Upper lobe of left lung (tissue), 6 donors: ENCODE measurements at regions not wholly inside any gene's neighbourhood (a gene's known extent, or its start where the extent isn't known, plus 50 kb on each side); places are given as distances from the start of the nearest gene placed in this dataset.

ENCODE experiments used
- ATAC-seq, 2 donors: fragments of 200-7000 bp; cut with Tn5 transposase; one replicate each; pipeline ENCODE4 v1.9.1; 2022; ENCODE audit warnings: mild to moderate bottlenecking in 2 of 2, moderate library complexity in 2 of 2; ENCODE audit not compliant: low FRiP score in 2 of 2
- DNase-seq, 2 donors: peaks; one replicate each; pipeline ENCODE4 v3.0.0-alpha.2; 2019 to 2020
- H3K27ac ChIP-seq, 4 donors: fragments of 200-600 bp; sonication (generic); one replicate each; pipeline ENCODE4 v1.5.1; 2016 to 2019
- H3K27me3 ChIP-seq, 4 donors: fragments of 200-600 bp; sonication (generic); one replicate each; pipeline ENCODE4 v1.5.1; 2017 to 2019
- H3K36me3 ChIP-seq, 4 donors: fragments of 200-600 bp; sonication (generic); one replicate each; pipeline ENCODE4 v1.5.1; 2016 to 2019
- H3K4me1 ChIP-seq, 4 donors: fragments of 200-600 bp; sonication (generic); one replicate each; pipeline ENCODE4 v1.5.1; 2018 to 2019
- H3K4me3 ChIP-seq, 4 donors: fragments of 200-600 bp; sonication (generic); one replicate each; pipeline ENCODE4 v1.5.1; 2017 to 2019; ENCODE audit warnings: mild to moderate bottlenecking in 2 of 4, moderate library complexity in 1 of 4
- H3K9me3 ChIP-seq, 4 donors: fragments of 200-600 bp; sonication (generic); one replicate each; pipeline ENCODE4 v1.5.1; 2018 to 2019
- EP300 ChIP-seq, 4 donors: sonication (generic); formaldehyde crosslinking; IDR thresholded peaks; one replicate each; pipeline ENCODE4 v1.5.1; 2017; ENCODE audit warnings: antibody characterized with exemption in 4 of 4, control low read depth in 2 of 4
- POLR2A ChIP-seq, 4 donors: fragments of 450-650 bp; IDR thresholded peaks; one replicate each; pipeline ENCODE4 v1.5.1; 2016 to 2017; ENCODE audit warnings: antibody characterized with exemption in 4 of 4, mild to moderate bottlenecking in 2 of 4
- POLR2AphosphoS5 ChIP-seq, 2 donors: sonication (generic); formaldehyde crosslinking; IDR thresholded peaks; one replicate each; pipeline ENCODE4 v1.5.1; 2017; ENCODE audit warnings: antibody characterized with exemption in 2 of 2
- WGBS, 2 donors: methylation state at CpG; one replicate each; pipeline ENCODE4 v1.1.5; 2017 to 2018; 5-methylcytosine and 5-hydroxymethylcytosine counted together
- TF ChIP-seq, protein P1 (sequence below), 6 experiments: fragments of 450-650 bp in 4 of 6; fragments of 200-600 bp in 2 of 6; sonication (generic) in 2 of 6; IDR thresholded peaks; one replicate each; pipeline ENCODE4 v1.5.1; 2016 to 2019; ENCODE audit warnings: antibody characterized with exemption in 6 of 6
- donor health status: DM: no; HTN: no; CAD: no; lungs with moderate emphysema.
- donor health status: DM: no; HTN: yes; CAD: no; lungs with severe emphysema.

DNA sequence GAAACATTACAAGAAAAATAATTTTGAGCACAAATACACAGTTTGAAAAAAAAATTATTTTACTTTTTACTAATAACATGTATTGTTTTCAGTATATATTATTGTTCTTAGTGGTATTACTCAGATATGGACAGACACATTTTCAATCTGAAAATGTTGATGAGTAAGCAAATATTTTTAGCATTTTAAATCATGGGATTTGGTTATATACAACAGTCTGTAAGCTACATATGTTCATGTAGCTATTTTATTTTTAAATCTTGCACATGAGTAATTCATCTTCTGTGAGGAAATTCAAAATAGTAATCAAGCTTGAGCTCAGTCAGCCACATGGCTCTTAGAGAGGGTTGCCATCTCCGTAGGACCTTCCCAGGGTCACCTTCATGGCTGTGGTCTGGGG is 471.9 kb downstream of the QKI start:
- 90 to 100% methylated on average over 1 of the region's 1 CpG for WGBS, 2 donors
- Histone ChIP-seq H3K27ac (no peak overlapping the region), H3K9me3 (no peaks in the 10 kb centered on the region), H3K36me3 (no peaks in the 10 kb centered on the region), H3K4me3 (no peak overlapping the region), H3K4me1 (no peaks in the 10 kb centered on the region), H3K27me3 (no peaks in the 10 kb centered on the region)
- TF ChIP-seq EP300 (IDR thresholded peaks at IDR 0.05) (no peak), POLR2A (IDR thresholded peaks at IDR 0.05) (no peak), POLR2AphosphoS5 (IDR thresholded peaks at IDR 0.05) (no peak)
- TF ChIP-seq, protein P1, sequence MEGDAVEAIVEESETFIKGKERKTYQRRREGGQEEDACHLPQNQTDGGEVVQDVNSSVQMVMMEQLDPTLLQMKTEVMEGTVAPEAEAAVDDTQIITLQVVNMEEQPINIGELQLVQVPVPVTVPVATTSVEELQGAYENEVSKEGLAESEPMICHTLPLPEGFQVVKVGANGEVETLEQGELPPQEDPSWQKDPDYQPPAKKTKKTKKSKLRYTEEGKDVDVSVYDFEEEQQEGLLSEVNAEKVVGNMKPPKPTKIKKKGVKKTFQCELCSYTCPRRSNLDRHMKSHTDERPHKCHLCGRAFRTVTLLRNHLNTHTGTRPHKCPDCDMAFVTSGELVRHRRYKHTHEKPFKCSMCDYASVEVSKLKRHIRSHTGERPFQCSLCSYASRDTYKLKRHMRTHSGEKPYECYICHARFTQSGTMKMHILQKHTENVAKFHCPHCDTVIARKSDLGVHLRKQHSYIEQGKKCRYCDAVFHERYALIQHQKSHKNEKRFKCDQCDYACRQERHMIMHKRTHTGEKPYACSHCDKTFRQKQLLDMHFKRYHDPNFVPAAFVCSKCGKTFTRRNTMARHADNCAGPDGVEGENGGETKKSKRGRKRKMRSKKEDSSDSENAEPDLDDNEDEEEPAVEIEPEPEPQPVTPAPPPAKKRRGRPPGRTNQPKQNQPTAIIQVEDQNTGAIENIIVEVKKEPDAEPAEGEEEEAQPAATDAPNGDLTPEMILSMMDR (IDR thresholded peaks at IDR 0.05): no peak
- DNase-seq (no peak), ATAC-seq (no peak)

GRCh38 chr6:163883984-163884383 is 469.5 kb downstream of the QKI start:
- no peaks in the 10 kb centered on the region for H3K4me1 ChIP-seq
- WGBS, 2 donors: 64 to 77% methylated on average over 3 of the region's 3 CpGs
- DNase-seq: no peak
- peak in 1 of 2 donors; percentile 53 for ATAC-seq
- no peaks in the 10 kb centered on the region for H3K9me3 ChIP-seq
- TF ChIP-seq POLR2AphosphoS5 (IDR thresholded peaks at IDR 0.05): no peak
- TF ChIP-seq EP300 (IDR thresholded peaks at IDR 0.05): no peak
- TF ChIP-seq, protein P1 (IDR thresholded peaks at IDR 0.05): no peak
- TF ChIP-seq POLR2A (IDR thresholded peaks at IDR 0.05): no peak
- no peak overlapping the region for H3K27ac ChIP-seq
- H3K4me3 ChIP-seq: no peak overlapping the region
- H3K27me3 ChIP-seq: no peaks in the 10 kb centered on the region
- no peaks in the 10 kb centered on the region for H3K36me3 ChIP-seq

DNA sequence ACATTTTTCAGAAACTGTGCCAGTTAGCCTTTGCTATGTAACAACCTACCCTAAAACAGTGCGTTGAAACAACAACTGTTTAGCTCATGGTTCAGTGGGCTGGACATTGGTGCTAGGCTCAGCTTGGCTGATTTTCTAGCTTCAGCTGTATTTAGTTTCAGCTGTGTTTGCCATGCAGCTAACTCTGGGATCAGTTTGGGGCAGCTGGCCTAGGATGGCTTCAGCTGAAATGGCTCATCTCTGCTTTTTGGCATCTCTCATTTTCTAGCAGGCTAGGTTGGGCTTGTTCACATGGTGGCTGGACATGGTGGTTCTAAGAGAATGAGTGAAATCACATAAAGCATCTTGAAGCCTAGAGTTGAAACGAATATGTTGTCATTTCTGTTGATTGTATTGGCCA is 464.2 kb downstream of the QKI start:
- Histone ChIP-seq H3K9me3 (no peaks in the 10 kb centered on the region), H3K27ac (no peak overlapping the region), H3K4me1 (no peaks in the 10 kb centered on the region), H3K4me3 (no peak overlapping the region), H3K27me3 (no peaks in the 10 kb centered on the region), H3K36me3 (no peaks in the 10 kb centered on the region)
- WGBS, 2 donors: 83% methylated on average over 2 of the region's 2 CpGs
- no peak for DNase-seq
- TF ChIP-seq, protein P1 (IDR thresholded peaks at IDR 0.05): no peak
- no peak for TF ChIP-seq EP300 (IDR thresholded peaks at IDR 0.05)
- TF ChIP-seq POLR2AphosphoS5 (IDR thresholded peaks at IDR 0.05): no peak
- no peak for ATAC-seq

GRCh38 chr6:163877877-163878639 is 463.5 kb downstream of the QKI start:
- H3K36me3 ChIP-seq: no peaks in the 10 kb centered on the region
- H3K4me1 ChIP-seq: no peaks in the 10 kb centered on the region
- no peak overlapping the region for H3K27ac ChIP-seq
- no peaks in the 10 kb centered on the region for H3K27me3 ChIP-seq
- no peak for TF ChIP-seq POLR2AphosphoS5 (IDR thresholded peaks at IDR 0.05)
- TF ChIP-seq, protein P1 (IDR thresholded peaks at IDR 0.05): no peak
- no peak overlapping the region for H3K4me3 ChIP-seq
- no peaks in the 10 kb centered on the region for H3K9me3 ChIP-seq
- DNase-seq: no peak
- no peak for ATAC-seq
- 91 to 95% methylated on average over 15 of the region's 15 CpGs for WGBS, 2 donors

DNA sequence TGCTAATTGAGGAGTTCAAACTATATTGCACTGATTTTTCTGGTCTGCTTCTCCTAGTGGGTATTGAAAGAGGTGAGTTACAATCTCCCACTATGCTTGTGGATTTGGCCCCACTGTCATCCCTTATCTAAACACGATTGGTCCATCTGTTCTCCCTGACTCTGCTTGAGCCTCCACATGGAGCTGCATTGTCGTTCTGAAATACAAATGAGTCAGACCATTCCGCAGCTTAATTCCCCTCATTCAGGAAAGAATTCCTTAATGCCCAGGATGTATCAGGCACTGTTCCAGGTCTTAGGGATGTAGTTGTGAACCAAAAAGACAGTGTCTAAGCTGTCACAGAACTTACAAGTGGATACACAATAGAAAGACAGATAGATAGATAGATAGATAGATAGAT is 461.9 kb downstream of the QKI start:
- whole genome bisulfite sequencing, 2 donors: 82 to 84% methylated on average over 3 of the region's 3 CpGs
- DNase-seq: no peak

More for the DNA sequence above, 461.9 kb downstream of the QKI start:
- no peak for TF ChIP-seq EP300 (IDR thresholded peaks at IDR 0.05)
- TF ChIP-seq POLR2AphosphoS5 (IDR thresholded peaks at IDR 0.05): no peak
- TF ChIP-seq, protein P1 (IDR thresholded peaks at IDR 0.05): no peak
- no peak for TF ChIP-seq POLR2A (IDR thresholded peaks at IDR 0.05)
- Histone ChIP-seq H3K27ac (no peak overlapping the region), H3K4me3 (no peak overlapping the region), H3K4me1 (no peaks in the 10 kb centered on the region), H3K36me3 (no peaks in the 10 kb centered on the region), H3K9me3 (no peaks in the 10 kb centered on the region), H3K27me3 (no peaks in the 10 kb centered on the region)
- no peak for ATAC-seq
